ENCODE measurements at regions not wholly inside any gene's neighbourhood (a gene's known extent, or its start where the extent isn't known, plus 50 kb on each side); places are given as distances from the start of the nearest gene placed in this dataset.
"Not testable (repeated sequence)": the region's sequence is repeated elsewhere in the genome, so short reads cannot be mapped to it uniquely, and the experiment has no call there.

DNA sequence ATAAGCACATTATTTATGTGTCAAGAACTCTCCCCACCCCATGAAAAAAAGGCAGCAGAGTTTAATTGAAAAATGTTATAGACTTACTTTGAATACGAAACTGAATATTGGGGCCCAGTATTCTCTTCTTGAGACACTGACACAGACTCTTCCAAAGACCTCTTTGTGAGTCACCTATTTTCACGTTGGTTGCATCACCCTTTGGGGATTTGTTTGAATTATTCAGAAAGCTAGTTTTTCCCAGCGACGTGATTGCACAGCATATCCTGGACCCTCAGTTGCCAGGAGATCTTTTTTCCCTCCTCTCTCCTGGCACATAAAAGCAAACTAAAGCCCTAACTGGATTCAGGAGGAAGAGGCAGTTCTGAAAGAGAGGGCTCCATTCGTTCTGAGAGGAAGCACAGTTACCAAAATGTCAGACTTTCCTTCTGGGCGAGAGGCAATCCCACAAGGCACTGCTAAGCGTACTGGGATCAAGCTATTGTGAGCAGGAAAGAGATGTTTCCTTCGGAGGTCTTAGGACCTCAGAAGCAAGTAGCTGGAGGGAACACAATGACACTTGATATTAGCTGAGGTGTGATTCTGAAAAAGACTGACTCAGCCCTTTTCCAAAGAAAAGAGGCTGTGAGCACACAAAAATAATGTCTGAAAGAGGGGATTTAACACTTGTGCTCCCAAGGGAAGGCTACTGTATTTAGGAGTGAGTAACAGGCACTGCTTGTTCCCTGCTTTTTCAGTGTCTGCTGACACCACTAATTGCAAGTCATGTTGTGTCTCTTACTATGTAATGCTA lies 65.8 kb upstream of the CADPS start:
- no peak for DNase-seq (ENCODE audit: low read depth)
- no peak overlapping the region for H3K4me3 ChIP-seq (ENCODE audit: low read depth, low read length)
- TF ChIP-seq, protein P1, sequence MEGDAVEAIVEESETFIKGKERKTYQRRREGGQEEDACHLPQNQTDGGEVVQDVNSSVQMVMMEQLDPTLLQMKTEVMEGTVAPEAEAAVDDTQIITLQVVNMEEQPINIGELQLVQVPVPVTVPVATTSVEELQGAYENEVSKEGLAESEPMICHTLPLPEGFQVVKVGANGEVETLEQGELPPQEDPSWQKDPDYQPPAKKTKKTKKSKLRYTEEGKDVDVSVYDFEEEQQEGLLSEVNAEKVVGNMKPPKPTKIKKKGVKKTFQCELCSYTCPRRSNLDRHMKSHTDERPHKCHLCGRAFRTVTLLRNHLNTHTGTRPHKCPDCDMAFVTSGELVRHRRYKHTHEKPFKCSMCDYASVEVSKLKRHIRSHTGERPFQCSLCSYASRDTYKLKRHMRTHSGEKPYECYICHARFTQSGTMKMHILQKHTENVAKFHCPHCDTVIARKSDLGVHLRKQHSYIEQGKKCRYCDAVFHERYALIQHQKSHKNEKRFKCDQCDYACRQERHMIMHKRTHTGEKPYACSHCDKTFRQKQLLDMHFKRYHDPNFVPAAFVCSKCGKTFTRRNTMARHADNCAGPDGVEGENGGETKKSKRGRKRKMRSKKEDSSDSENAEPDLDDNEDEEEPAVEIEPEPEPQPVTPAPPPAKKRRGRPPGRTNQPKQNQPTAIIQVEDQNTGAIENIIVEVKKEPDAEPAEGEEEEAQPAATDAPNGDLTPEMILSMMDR (conservative IDR thresholded peaks at IDR 0.05; ENCODE audit: low read depth, low read length): no peak

DNA sequence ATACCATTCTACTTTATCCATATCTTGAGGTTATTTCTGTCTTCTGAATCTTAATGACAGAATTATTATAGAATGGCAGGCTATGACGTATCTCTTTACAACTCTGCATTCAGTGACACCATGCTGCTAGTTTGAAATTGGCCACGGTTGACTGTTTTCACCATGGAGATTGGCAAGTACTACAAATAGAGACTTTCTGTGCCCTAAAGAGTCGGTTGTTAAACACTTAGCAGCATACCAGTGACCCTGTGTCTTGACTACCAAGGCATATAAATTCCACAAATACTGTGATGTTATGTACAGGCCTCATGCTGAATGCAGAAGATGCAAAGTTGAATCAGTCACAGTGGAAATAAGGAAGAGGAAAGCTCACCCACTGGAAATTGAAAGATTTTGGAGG lies 67.0 kb upstream of the CADPS start:
- no peak overlapping the region for H3K4me3 ChIP-seq (ENCODE audit: low read depth, low read length)
- DNase-seq (ENCODE audit: low read depth): no peak
- TF ChIP-seq, protein P1 (conservative IDR thresholded peaks at IDR 0.05; ENCODE audit: low read depth, low read length): no peak

DNA sequence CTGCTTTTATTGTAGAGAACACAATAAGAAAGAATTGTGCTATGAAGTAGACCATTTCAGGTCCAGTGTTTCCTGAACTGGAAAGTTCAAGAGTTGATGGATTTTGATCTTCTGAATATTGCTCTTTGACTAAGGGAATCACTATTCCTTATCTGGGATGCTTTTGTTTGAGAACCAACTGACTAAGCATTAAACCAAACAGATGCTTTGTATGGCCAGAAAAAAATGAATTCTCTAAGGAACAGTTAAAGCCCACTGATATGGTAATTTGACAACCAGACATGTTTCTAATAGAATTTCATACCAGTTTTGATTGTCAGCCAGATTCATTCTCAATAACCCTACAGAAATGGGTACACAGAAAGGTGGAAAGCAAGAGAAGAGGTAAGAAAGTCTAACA lies 67.5 kb upstream of the CADPS start:
- TF ChIP-seq, protein P1 (conservative IDR thresholded peaks at IDR 0.05; ENCODE audit: low read depth, low read length): no peak
- no peak overlapping the region for H3K4me3 ChIP-seq (ENCODE audit: low read depth, low read length)
- DNase-seq (ENCODE audit: low read depth): no peak

DNA sequence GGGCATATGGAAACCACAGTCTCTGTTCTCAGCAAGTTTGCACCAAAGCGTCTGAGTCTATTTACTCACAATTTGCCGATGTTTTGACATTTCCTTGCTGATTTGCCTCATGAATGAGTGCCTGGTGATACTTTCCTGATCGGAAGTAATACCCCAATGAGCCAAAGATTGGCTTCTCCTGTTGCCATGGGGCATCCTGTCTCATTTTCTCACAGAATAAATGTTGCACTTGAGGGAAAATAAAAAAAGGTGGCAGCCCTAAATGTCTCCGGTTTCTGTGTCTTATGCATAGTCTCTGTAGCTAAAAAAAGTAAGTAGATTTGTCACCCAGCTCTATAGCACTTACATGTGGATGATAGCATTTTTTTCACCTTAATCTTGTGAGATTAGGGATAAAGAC lies 73.7 kb upstream of the CADPS start:
- H3K4me3 ChIP-seq (ENCODE audit: low read depth, low read length): no peak overlapping the region
- DNase-seq (ENCODE audit: low read depth): no peak
- TF ChIP-seq, protein P1 (conservative IDR thresholded peaks at IDR 0.05; ENCODE audit: low read depth, low read length): no peak

DNA sequence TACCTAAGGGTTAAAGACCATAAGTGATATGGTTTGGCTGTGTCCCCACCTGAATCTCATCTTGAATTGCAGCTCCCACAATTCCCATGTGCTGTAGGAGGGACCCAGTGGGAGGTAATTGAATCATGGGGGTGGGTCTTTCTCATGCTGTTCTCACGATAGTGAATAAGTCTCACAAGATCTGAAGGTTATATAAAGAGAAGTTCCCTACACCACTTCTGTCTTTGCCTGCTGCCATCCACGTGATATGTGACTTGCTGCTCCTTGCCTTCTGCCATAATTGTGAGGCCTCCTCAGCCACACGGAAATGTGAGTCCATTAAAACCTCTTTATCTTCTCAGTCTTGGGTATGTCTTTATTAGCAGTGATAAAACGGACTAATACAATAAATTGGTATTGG lies 75.0 kb upstream of the CADPS start:
- H3K4me3 ChIP-seq (ENCODE audit: low read depth, low read length): no peak overlapping the region
- no peak for DNase-seq (ENCODE audit: low read depth)
- TF ChIP-seq, protein P1 (conservative IDR thresholded peaks at IDR 0.05; ENCODE audit: low read depth, low read length): no peak

DNA sequence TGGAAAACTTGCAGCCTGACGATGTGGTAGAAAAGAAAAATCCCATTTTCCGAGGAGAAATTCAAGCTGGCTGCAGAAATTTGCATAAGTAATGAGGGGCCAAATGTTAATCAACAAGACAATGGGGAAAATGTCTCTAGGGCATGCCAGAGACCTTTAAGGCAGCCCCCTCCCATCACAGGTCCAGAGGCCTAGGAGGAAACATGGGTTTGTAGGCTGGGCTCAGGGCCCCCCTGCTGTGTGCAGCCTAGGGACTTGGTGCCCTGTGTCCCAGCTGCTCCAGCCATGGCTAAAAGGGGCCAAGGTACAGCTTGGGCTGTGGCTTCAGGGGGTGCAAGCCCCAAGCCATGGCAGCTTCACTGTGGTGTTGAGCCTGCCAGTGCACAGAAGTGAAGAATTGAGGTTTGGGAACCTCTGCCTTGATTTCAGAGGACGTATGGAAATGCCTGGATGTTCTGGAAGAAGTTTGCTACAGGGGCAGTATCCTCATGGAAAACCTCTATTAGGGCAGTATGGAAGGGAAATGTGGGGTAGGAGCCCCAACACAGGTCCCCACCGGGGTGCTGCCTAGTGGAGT lies 75.9 kb upstream of the CADPS start:
- no peak overlapping the region for H3K4me3 ChIP-seq (ENCODE audit: low read depth, low read length)
- DNase-seq (ENCODE audit: low read depth): no peak
- TF ChIP-seq, protein P1 (conservative IDR thresholded peaks at IDR 0.05; ENCODE audit: low read depth, low read length): no peak

DNA sequence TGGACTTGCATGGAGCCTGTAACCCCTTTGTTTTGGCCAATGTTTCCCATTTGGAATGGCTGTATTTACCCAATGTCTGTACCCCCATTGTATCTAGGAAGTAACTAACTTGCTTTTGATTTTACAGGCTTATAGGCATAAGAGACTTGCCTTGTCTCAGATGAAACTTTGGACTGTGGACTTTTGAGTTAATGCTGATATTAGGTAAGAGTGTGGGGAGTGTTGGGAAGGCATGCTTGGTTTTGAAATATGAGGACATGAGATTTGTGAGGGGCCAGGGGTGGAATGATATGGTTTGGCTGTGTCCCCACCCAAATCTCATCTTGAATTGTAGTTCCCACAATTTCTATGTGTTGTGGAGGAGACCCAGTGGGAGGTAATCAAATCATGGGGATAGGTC lies 76.7 kb upstream of the CADPS start:
- DNase-seq (ENCODE audit: low read depth); H3K4me3 ChIP-seq (ENCODE audit: low read depth, low read length): not testable (repeated sequence)

All from epithelial cell of proximal tubule (primary cell).